Liver (tissue), 8 donors: ENCODE measurements at regions not wholly inside any gene's neighbourhood (a gene's known extent, or its start where the extent isn't known, plus 50 kb on each side); places are given as distances from the start of the nearest gene placed in this dataset.

Experiments
- DNase-seq: peaks from one replicate; pipeline ENCODE4 v3.0.0-alpha.2; 2017; ENCODE audit warnings: low spot score
- H3K27ac ChIP-seq, 2 donors: one replicate each; pipeline ENCODE4 v1.7.0; 2013; ENCODE audit warnings: inconsistent platforms in 2 of 2, low read length in 2 of 2, control low read depth in 1 of 2, low read depth in 1 of 2, mild to moderate bottlenecking in 1 of 2
- H3K27me3 ChIP-seq, 4 donors: one replicate each; pipeline versions ENCODE4 v1.6.1 to v1.7.0; 2013; ENCODE audit warnings: low read length in 3 of 4, inconsistent platforms in 1 of 4, mild to moderate bottlenecking in 1 of 4, moderate library complexity in 1 of 4; ENCODE audit not compliant: control insufficient read depth in 4 of 4, insufficient read depth in 4 of 4
- H3K36me3 ChIP-seq, 4 donors: one replicate each; pipeline versions ENCODE4 v1.6.1 to v1.7.0; 2013; ENCODE audit warnings: low read length in 3 of 4, mild to moderate bottlenecking in 3 of 4, low read depth in 1 of 4, moderate library complexity in 1 of 4; ENCODE audit not compliant: control insufficient read depth in 4 of 4, insufficient read depth in 3 of 4
- H3K4me1 ChIP-seq, 4 donors: one replicate each; pipeline versions ENCODE4 v1.6.1 to v1.7.0; 2013; ENCODE audit warnings: low read length in 3 of 4, mild to moderate bottlenecking in 3 of 4, moderate library complexity in 1 of 4; ENCODE audit not compliant: control insufficient read depth in 4 of 4, insufficient read depth in 4 of 4
- H3K4me3 ChIP-seq, 3 donors: one replicate each; pipeline versions ENCODE4 v1.6.1 to v1.7.0; 2013; ENCODE audit warnings: low read length in 3 of 3, control low read depth in 1 of 3, low read depth in 1 of 3, mild to moderate bottlenecking in 1 of 3
- H3K9ac ChIP-seq, 2 donors: one replicate each; pipeline ENCODE4 v1.7.0; 2013; ENCODE audit warnings: low read length in 2 of 2, mild to moderate bottlenecking in 2 of 2, moderate library complexity in 2 of 2, control low read depth in 1 of 2, low read depth in 1 of 2
- H3K9me3 ChIP-seq, 4 donors: one replicate each; pipeline versions ENCODE4 v1.6.1 to v1.7.0; 2013; ENCODE audit warnings: low read length in 3 of 4; ENCODE audit not compliant: control insufficient read depth in 4 of 4
- FOXA1 ChIP-seq: IDR thresholded peaks from 2 replicates; pipeline ENCODE4 v1.6.1; 2016; ENCODE audit warnings: antibody characterized with exemption
- FOXA2 ChIP-seq: IDR thresholded peaks from 2 replicates; pipeline ENCODE4 v1.6.1; 2016; ENCODE audit warnings: antibody characterized with exemption
- GABPA ChIP-seq, 2 donors: IDR thresholded peaks in 1 of 2; conservative IDR thresholded peaks in 1 of 2; 2 replicates each; pipeline ENCODE4 v1.6.1; 2016; ENCODE audit warnings: antibody characterized with exemption in 2 of 2, mild to moderate bottlenecking in 1 of 2, moderate library complexity in 1 of 2
- HNF4A ChIP-seq, 2 donors: conservative IDR thresholded peaks; 2 replicates each; pipeline ENCODE4 v1.6.1; 2016; ENCODE audit warnings: antibody characterized with exemption in 2 of 2, mild to moderate bottlenecking in 2 of 2
- NR2F2 ChIP-seq: IDR thresholded peaks from 2 replicates; pipeline ENCODE4 v1.6.1; 2016; ENCODE audit warnings: antibody characterized with exemption
- SP1 ChIP-seq: IDR thresholded peaks from 2 replicates; pipeline ENCODE4 v1.6.1; 2018; ENCODE audit warnings: antibody characterized with exemption, mild to moderate bottlenecking
- TAF1 ChIP-seq: conservative IDR thresholded peaks from 2 replicates; pipeline ENCODE4 v1.6.1; 2016; ENCODE audit warnings: antibody characterized with exemption, mild to moderate bottlenecking
- YY1 ChIP-seq: IDR thresholded peaks from 2 replicates; pipeline ENCODE4 v1.6.1; 2016; ENCODE audit warnings: antibody characterized with exemption, mild to moderate bottlenecking
- WGBS: extraction: QIAGEN DNeasy Blood & Tissue Kit; methylation state at CpG from one replicate; pipeline ENCODE4 v1.1.7; 2013; 5-methylcytosine and 5-hydroxymethylcytosine counted together
- TF ChIP-seq, protein P1 (sequence below): fragments of 150-350 bp; IDR thresholded peaks from 2 replicates; pipeline ENCODE4 v1.5.1; 2017; ENCODE audit warnings: improper control_type of control experiment, low read depth, low read length; ENCODE audit not compliant: missing input control
- TF ChIP-seq, protein P2 (sequence below): IDR thresholded peaks from 2 replicates; pipeline ENCODE4 v1.6.1; 2016; ENCODE audit warnings: antibody characterized with exemption
- TF ChIP-seq, protein P3 (sequence below): IDR thresholded peaks from 2 replicates; pipeline ENCODE4 v1.6.1; 2016; ENCODE audit warnings: antibody characterized with exemption
- TF ChIP-seq, protein P4 (sequence below): IDR thresholded peaks from 2 replicates; pipeline ENCODE4 v1.6.1; 2016; ENCODE audit warnings: antibody characterized with exemption
- TF ChIP-seq, protein P5 (sequence below): IDR thresholded peaks from 2 replicates; pipeline ENCODE4 v1.6.1; 2016; ENCODE audit warnings: antibody characterized with exemption, mild to moderate bottlenecking
- donor health status: healthy.
- donor health status: healthy.
- donor health status: healthy.
- donor health status: healthy.
- donor health status: healthy.

DNA sequence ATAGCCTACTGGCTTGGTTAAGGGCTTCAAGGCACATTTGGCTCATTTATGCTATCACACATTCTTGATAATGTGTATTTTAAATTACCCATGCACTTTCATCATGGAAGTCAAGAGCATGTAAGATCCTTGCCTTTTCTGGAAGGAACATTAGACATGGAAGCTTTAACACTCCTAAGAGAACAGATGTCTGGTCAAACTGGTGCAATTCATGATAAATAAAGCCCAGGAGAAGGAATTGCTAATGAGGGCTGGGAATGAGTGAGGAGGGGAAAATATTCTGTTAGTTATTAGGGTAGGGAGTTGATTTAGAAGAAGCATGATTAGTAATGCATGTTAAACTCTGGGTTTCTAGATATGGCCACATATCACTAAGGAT lies 688.6 kb upstream of the CITED2 start:
- TF ChIP-seq, protein P1, sequence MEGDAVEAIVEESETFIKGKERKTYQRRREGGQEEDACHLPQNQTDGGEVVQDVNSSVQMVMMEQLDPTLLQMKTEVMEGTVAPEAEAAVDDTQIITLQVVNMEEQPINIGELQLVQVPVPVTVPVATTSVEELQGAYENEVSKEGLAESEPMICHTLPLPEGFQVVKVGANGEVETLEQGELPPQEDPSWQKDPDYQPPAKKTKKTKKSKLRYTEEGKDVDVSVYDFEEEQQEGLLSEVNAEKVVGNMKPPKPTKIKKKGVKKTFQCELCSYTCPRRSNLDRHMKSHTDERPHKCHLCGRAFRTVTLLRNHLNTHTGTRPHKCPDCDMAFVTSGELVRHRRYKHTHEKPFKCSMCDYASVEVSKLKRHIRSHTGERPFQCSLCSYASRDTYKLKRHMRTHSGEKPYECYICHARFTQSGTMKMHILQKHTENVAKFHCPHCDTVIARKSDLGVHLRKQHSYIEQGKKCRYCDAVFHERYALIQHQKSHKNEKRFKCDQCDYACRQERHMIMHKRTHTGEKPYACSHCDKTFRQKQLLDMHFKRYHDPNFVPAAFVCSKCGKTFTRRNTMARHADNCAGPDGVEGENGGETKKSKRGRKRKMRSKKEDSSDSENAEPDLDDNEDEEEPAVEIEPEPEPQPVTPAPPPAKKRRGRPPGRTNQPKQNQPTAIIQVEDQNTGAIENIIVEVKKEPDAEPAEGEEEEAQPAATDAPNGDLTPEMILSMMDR: no peak
- TF ChIP-seq, protein P2, sequence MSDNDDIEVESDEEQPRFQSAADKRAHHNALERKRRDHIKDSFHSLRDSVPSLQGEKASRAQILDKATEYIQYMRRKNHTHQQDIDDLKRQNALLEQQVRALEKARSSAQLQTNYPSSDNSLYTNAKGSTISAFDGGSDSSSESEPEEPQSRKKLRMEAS: no peak
- TF ChIP-seq HNF4A (conservative IDR thresholded peaks at IDR 0.05) (no peak), SP1 (no peak), GABPA (IDR thresholded peaks at IDR 0.05 in 1 of 2, conservative IDR thresholded peaks at IDR 0.05 in 1 of 2) (no peak), FOXA1 (no peak), TAF1 (no peak), FOXA2 (no peak), YY1 (no peak)
- TF ChIP-seq, protein P3, sequence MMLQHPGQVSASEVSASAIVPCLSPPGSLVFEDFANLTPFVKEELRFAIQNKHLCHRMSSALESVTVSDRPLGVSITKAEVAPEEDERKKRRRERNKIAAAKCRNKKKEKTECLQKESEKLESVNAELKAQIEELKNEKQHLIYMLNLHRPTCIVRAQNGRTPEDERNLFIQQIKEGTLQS: no peak
- TF ChIP-seq, protein P4, sequence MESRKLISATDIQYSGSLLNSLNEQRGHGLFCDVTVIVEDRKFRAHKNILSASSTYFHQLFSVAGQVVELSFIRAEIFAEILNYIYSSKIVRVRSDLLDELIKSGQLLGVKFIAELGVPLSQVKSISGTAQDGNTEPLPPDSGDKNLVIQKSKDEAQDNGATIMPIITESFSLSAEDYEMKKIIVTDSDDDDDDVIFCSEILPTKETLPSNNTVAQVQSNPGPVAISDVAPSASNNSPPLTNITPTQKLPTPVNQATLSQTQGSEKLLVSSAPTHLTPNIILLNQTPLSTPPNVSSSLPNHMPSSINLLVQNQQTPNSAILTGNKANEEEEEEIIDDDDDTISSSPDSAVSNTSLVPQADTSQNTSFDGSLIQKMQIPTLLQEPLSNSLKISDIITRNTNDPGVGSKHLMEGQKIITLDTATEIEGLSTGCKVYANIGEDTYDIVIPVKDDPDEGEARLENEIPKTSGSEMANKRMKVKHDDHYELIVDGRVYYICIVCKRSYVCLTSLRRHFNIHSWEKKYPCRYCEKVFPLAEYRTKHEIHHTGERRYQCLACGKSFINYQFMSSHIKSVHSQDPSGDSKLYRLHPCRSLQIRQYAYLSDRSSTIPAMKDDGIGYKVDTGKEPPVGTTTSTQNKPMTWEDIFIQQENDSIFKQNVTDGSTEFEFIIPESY: no peak
- TF ChIP-seq, protein P5, sequence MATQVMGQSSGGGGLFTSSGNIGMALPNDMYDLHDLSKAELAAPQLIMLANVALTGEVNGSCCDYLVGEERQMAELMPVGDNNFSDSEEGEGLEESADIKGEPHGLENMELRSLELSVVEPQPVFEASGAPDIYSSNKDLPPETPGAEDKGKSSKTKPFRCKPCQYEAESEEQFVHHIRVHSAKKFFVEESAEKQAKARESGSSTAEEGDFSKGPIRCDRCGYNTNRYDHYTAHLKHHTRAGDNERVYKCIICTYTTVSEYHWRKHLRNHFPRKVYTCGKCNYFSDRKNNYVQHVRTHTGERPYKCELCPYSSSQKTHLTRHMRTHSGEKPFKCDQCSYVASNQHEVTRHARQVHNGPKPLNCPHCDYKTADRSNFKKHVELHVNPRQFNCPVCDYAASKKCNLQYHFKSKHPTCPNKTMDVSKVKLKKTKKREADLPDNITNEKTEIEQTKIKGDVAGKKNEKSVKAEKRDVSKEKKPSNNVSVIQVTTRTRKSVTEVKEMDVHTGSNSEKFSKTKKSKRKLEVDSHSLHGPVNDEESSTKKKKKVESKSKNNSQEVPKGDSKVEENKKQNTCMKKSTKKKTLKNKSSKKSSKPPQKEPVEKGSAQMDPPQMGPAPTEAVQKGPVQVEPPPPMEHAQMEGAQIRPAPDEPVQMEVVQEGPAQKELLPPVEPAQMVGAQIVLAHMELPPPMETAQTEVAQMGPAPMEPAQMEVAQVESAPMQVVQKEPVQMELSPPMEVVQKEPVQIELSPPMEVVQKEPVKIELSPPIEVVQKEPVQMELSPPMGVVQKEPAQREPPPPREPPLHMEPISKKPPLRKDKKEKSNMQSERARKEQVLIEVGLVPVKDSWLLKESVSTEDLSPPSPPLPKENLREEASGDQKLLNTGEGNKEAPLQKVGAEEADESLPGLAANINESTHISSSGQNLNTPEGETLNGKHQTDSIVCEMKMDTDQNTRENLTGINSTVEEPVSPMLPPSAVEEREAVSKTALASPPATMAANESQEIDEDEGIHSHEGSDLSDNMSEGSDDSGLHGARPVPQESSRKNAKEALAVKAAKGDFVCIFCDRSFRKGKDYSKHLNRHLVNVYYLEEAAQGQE: no peak
- Histone ChIP-seq H3K36me3 (no peaks in the 10 kb centered on the region), H3K4me3 (no peak overlapping the region), H3K27me3 (no peaks in the 10 kb centered on the region), H3K27ac (no peak overlapping the region), H3K9ac (no peak overlapping the region), H3K4me1 (no peaks in the 10 kb centered on the region), H3K9me3 (no peaks in the 10 kb centered on the region)
- no peak for DNase-seq

DNA sequence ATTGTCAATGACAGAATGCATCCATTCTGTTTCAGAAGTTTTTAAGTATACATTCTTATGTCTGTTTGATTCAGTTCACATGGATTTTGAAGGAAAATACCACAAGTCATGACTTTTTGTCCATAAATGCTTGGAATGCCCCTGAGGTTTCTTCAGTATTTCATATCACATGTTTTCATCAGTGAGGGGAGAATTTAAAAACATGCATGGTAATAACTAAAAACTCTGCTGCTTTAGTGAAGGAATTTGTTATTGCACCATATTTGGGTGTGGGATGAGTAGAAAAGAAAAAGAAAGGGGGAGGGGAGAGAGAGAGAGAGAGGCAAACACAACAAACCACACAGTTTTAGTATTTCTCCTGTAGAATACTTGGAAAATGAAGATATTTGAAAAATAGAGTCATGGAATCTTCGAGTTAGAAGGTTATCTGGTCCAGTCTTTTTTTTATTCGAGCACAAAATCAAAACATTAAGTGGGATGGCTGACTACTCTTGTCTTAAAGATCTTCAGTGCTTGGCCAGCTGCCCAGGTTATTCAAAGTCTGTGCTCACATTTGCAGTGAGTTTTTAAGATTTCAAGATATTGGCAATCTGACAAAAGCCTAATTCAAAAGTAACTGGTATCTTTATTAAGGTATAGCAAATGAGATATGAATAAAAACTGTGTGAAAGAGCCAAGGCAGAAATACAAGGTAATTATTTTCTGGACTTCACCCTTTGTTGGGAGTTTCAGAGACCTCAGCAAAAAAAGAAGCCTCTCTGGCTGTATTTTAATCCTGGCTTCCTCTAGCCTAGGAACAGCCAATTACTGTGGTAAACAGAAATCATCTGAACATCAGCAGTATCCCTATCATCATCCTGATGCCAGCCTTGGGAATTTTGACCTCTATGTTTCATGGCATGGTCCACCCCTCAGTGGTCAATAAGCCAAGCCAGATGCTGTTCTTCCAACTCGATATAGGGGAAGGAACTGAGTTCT lies 687.9 kb upstream of the CITED2 start:
- DNase-seq: no peak
- H3K27ac ChIP-seq: no peak overlapping the region

More for the DNA sequence above, 687.9 kb upstream of the CITED2 start:
- WGBS: 86% methylated on average over 3 of the region's 3 CpGs
- Histone ChIP-seq H3K9me3 (no peaks in the 10 kb centered on the region), H3K9ac (no peak overlapping the region), H3K36me3 (no peaks in the 10 kb centered on the region), H3K4me3 (no peak overlapping the region), H3K27me3 (no peaks in the 10 kb centered on the region), H3K4me1 (no peaks in the 10 kb centered on the region)
- TF ChIP-seq, protein P3: no peak
- TF ChIP-seq NR2F2 (no peak), GABPA (IDR thresholded peaks at IDR 0.05 in 1 of 2, conservative IDR thresholded peaks at IDR 0.05 in 1 of 2) (no peak)
- TF ChIP-seq, protein P4: no peak
